CD4-positive, alpha-beta T cell treated with Interferon gamma for 1 hour (primary cell): ENCODE measurements at regions not wholly inside any gene's neighbourhood (a gene's known extent, or its start where the extent isn't known, plus 50 kb on each side); places are given as distances from the start of the nearest gene placed in this dataset.

Source experiments
- DNase-seq: peaks from one replicate; pipeline ENCODE4 v3.0.0-alpha.2; 2020

- no peak for DNase-seq
Observed at GRCh38 chr9:35540315-35540714, 50.4 kb downstream of the RUSC2 start.

GRCh38 chr9:35546853-35547252 is 56.9 kb downstream of the RUSC2 start:
- no peak for DNase-seq

GRCh38 chr9:35547889-35548418 is 57.1 kb upstream of the TESK1 start:
- DNase-seq: no peak

- DNase-seq: no peak
Observed at GRCh38 chr9:35548571-35548970, 56.5 kb upstream of the TESK1 start.

- DNase-seq: no peak
Observed at GRCh38 chr9:35549441-35549840, 55.6 kb upstream of the TESK1 start.

- DNase-seq: no peak
Observed at GRCh38 chr9:35552376-35552775, 52.7 kb upstream of the TESK1 start.

- DNase-seq: no peak
Observed at GRCh38 chr9:35552837-35553236, 52.2 kb upstream of the TESK1 start.

GRCh38 chr9:35553670-35554543 is 51.2 kb upstream of the TESK1 start:
- peak; percentile 50 for DNase-seq

- DNase-seq: no peak
Observed at GRCh38 chr9:35555246-35555701, 49.8 kb upstream of the TESK1 start.
